SK-N-SH (cell line): ENCODE measurements at regions not wholly inside any gene's neighbourhood (a gene's known extent, or its start where the extent isn't known, plus 50 kb on each side); places are given as distances from the start of the nearest gene placed in this dataset.
A peak's percentile ranks its signal among the peaks of the same experiment; 100 is the strongest.
"Not testable (repeated sequence)": the region's sequence is repeated elsewhere in the genome, so short reads cannot be mapped to it uniquely, and the experiment has no call there.

Experiments used
- CTCF ChIA-PET: fragments of 300-600, 350-600 bp; formaldehyde crosslinking; extraction: SDS; loops from one replicate; lab custom pipeline; 2021; lab: Yijun Ruan, JAX
- POLR2A ChIA-PET: fragments of 350-600 bp; sonication (Branson Sonifier 250); formaldehyde crosslinking; extraction: SDS; loops from one replicate; lab custom pipeline; 2020; ENCODE audit warnings: antibody characterized with exemption, inconsistent platforms; lab: Yijun Ruan, JAX
- DNase-seq: peaks from one replicate; pipeline ENCODE4 v3.0.0; 2012
- H2AFZ ChIP-seq: fragments of 200-600 bp; sonication (generic); 2 replicates; pipeline ENCODE4 v1.8.1; 2016; ENCODE audit warnings: antibody characterized with exemption, mild to moderate bottlenecking, low read depth
- H3F3A ChIP-seq: fragments of 200-600 bp; sonication (generic); replicated peaks from 2 replicates; pipeline ENCODE3; 2016; ENCODE audit warnings: antibody characterized with exemption, mild to moderate bottlenecking; ENCODE audit not compliant: insufficient read depth
- H3K27ac ChIP-seq, 2 experiments: fragments of 200-500 bp in 1 of 2; fragments of 200-600 bp in 1 of 2; sonication (Bioruptor generic) in 1 of 2; sonication (generic), shearing (Covaris generic) in 1 of 2; 2 replicates each; pipeline versions ENCODE4 v1.5.1 to v1.6.1; 2014 to 2016; ENCODE audit warnings: low read depth in 2 of 2, inconsistent platforms in 1 of 2, low read length in 1 of 2, mild to moderate bottlenecking in 1 of 2, mixed read lengths in 1 of 2
- H3K27me3 ChIP-seq: fragments of 200-600 bp; sonication (generic), shearing (Covaris generic); 2 replicates; pipeline ENCODE4 v1.6.1; 2016; ENCODE audit warnings: mixed run types; ENCODE audit not compliant: insufficient read depth
- H3K36me3 ChIP-seq, 2 experiments: fragments of 200-500 bp in 1 of 2; fragments of 200-600 bp in 1 of 2; sonication (Bioruptor generic) in 1 of 2; sonication (generic) in 1 of 2; replicated peaks in 1 of 2; 2 replicates each; pipeline versions ENCODE3 to v1.5.1; 2014 to 2016; ENCODE audit warnings: low read length in 1 of 2, mild to moderate bottlenecking in 1 of 2; ENCODE audit not compliant: insufficient read depth in 2 of 2, control insufficient read depth in 1 of 2
- H3K4me1 ChIP-seq, 2 experiments: fragments of 200-500 bp in 1 of 2; fragments of 200-600 bp in 1 of 2; sonication (Bioruptor generic) in 1 of 2; sonication (generic), shearing (Covaris generic) in 1 of 2; 2 replicates each; pipeline versions ENCODE4 v1.5.1 to v1.6.1; 2014 to 2016; ENCODE audit warnings: low read depth in 1 of 2, low read length in 1 of 2, mixed run types in 1 of 2; ENCODE audit not compliant: insufficient read depth in 2 of 2, control insufficient read depth in 1 of 2
- H3K4me2 ChIP-seq: fragments of 200-600 bp; sonication (generic), shearing (Covaris generic); 2 replicates; pipeline ENCODE4 v1.6.1; 2017; ENCODE audit warnings: mixed run types
- H3K4me3 ChIP-seq, 2 experiments: fragments of 200-500 bp in 1 of 2; fragments of 200-600 bp in 1 of 2; sonication (Bioruptor generic) in 1 of 2; sonication (generic), shearing (Covaris generic) in 1 of 2; 2 replicates each; pipeline versions ENCODE4 v1.5.1 to v1.8.1; 2014 to 2016; ENCODE audit warnings: low read depth in 2 of 2, inconsistent platforms in 1 of 2, low read length in 1 of 2, mild to moderate bottlenecking in 1 of 2, mixed read lengths in 1 of 2, moderate library complexity in 1 of 2
- H3K79me2 ChIP-seq: fragments of 200-600 bp; sonication (generic); 2 replicates; pipeline ENCODE4 v1.8.1; 2017; ENCODE audit warnings: mild to moderate bottlenecking; ENCODE audit not compliant: insufficient read depth
- H3K9ac ChIP-seq: fragments of 200-600 bp; sonication (generic); 2 replicates; pipeline ENCODE4 v1.6.1; 2017; ENCODE audit warnings: mixed run types
- H3K9me2 ChIP-seq: fragments of 200-600 bp; sonication (generic); 2 replicates; pipeline ENCODE4 v1.6.1; 2017; ENCODE audit warnings: mixed run types
- H3K9me3 ChIP-seq: fragments of 200-600 bp; sonication (generic); 2 replicates; pipeline ENCODE4 v1.6.1; 2017; ENCODE audit warnings: mixed run types, mild to moderate bottlenecking, moderate library complexity
- H4K20me1 ChIP-seq: fragments of 200-600 bp; sonication (generic); 2 replicates; pipeline ENCODE4 v1.6.1; 2017; ENCODE audit warnings: mild to moderate bottlenecking, mixed run types; ENCODE audit not compliant: insufficient read depth
- WGBS: methylation state at CpG from one replicate; pipeline ENCODE4 v1.1.6; 2017; ENCODE audit warnings: low lambda C conversion rate; 5-methylcytosine and 5-hydroxymethylcytosine counted together

- DNase-seq, H3K4me1 ChIP-seq, H3K4me2 ChIP-seq, H3K27me3 ChIP-seq, H2AFZ ChIP-seq, H3K4me3 ChIP-seq, H3K9ac ChIP-seq, H3F3A ChIP-seq, H3K27ac ChIP-seq, H3K9me2 ChIP-seq, H4K20me1 ChIP-seq, H3K9me3 ChIP-seq, POLR2A ChIA-PET, CTCF ChIA-PET, H3K36me3 ChIP-seq, H3K79me2 ChIP-seq: not testable (repeated sequence)
- WGBS: no CpG with 5 or more reads among the region's 6 CpGs
These were observed 325.4 kb downstream of the SPATA31A1 start for GRCh38 chr9:39680694-39681401.

DNA sequence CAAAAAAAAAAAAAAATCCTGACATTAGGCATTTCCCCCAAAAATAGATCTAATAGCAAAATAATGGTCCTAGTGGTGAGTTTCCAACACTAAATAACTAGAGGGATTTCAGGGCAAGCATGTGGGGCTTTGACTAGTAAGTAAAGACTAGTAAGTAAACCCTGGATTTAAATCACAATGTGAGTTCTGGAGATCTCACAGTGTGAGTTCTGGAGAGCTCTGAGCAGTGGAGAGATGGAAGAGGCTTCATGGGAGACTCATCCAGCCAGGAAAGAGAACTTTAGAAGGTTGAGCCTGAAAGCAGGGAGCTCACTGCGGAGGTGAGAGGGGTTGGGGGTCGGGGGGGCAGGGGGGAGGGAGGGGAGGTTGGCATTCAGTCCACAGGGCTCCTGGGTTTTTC lies 373.4 kb downstream of the SPATA31A1 start:
- H3K4me3 ChIP-seq, H3K9ac ChIP-seq, H3F3A ChIP-seq, CTCF ChIA-PET, H3K79me2 ChIP-seq, POLR2A ChIA-PET, H3K27me3 ChIP-seq, H3K9me3 ChIP-seq, H3K4me1 ChIP-seq, H2AFZ ChIP-seq, DNase-seq, H3K27ac ChIP-seq, H3K36me3 ChIP-seq, H3K4me2 ChIP-seq, H4K20me1 ChIP-seq, H3K9me2 ChIP-seq: not testable (repeated sequence)
- no CpG with 5 or more reads among the region's 2 CpGs for WGBS

DNA sequence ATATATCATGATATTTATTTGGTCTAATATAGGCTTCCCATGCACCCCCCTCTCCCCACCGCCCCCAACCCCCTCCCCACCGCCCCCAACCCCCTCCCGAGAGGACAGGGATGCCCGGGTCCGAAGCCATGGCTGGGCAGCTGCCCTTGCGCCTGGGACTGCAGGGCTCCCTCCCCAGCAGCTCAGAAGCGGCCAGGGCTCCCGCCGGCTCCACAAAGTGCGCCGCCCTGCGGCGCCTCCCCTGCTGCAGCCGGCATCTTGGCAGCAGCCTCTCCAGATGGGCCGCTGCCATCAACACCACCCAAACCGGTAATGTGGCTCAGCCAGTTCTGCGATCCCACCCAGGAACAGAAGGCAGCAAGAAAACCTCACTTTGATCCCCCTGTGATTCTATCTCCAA lies 389.4 kb downstream of the SPATA31A1 start:
- H3K27me3 ChIP-seq, H4K20me1 ChIP-seq, H3F3A ChIP-seq, DNase-seq, POLR2A ChIA-PET, H3K9me3 ChIP-seq, H3K4me3 ChIP-seq, H3K9me2 ChIP-seq, H3K4me1 ChIP-seq, H3K79me2 ChIP-seq, H2AFZ ChIP-seq, CTCF ChIA-PET, H3K4me2 ChIP-seq, H3K27ac ChIP-seq, H3K9ac ChIP-seq, H3K36me3 ChIP-seq: not testable (repeated sequence)
- no CpG with 5 or more reads among the region's 17 CpGs for WGBS

DNA sequence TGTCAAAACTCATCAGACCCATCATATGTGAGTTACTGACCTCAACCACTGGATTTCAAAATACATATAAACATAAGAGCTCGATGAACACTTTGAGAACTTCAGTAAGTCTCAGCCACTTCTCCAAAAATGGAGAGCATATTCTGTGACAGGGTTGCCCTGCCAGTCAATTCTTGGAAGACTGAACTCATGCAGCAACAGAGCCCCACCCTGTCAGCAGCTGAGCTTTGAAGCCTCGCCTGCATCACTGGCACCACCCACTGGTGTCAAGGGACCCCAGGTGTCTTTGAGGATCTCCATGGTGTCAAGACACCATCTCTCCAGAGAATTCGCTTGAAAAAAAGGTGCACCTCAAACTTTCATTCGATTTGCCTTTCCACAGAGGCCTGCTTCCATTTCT lies 420.1 kb downstream of the SPATA31A1 start:
- H3F3A ChIP-seq, H3K4me3 ChIP-seq, H3K4me1 ChIP-seq, H2AFZ ChIP-seq, H3K36me3 ChIP-seq, H3K9me2 ChIP-seq, H3K4me2 ChIP-seq, H3K9ac ChIP-seq, DNase-seq, POLR2A ChIA-PET, H3K79me2 ChIP-seq, H3K27ac ChIP-seq, H3K9me3 ChIP-seq, H3K27me3 ChIP-seq, CTCF ChIA-PET, H4K20me1 ChIP-seq: not testable (repeated sequence)
- no CpG with 5 or more reads among the region's 4 CpGs for WGBS

DNA sequence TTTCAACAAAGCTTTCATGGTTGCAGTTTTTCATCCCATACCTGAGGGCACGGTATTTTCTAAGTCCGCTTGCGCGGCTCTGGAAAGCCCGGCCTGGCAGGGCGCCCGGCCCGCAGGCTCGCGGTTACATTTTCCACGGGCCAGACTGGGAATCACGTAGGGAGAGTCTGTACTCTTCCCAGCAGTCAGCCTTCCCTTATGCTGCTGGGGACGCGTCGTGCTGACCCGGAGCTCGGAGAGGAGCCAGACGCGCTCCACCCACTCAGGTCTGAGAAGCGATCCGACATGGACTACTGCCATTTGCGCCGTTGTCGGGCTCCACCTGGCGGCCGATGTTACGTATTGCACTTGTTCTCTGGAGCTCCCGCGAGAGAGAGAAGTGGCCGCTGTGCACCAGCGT lies 435.9 kb downstream of the SPATA31A1 start:
- H3K4me2 ChIP-seq: peak overlapping the region; percentile 73; the same call in 1 of the 2 replicates
- H2AFZ ChIP-seq, POLR2A ChIA-PET: not testable (repeated sequence)

DNA sequence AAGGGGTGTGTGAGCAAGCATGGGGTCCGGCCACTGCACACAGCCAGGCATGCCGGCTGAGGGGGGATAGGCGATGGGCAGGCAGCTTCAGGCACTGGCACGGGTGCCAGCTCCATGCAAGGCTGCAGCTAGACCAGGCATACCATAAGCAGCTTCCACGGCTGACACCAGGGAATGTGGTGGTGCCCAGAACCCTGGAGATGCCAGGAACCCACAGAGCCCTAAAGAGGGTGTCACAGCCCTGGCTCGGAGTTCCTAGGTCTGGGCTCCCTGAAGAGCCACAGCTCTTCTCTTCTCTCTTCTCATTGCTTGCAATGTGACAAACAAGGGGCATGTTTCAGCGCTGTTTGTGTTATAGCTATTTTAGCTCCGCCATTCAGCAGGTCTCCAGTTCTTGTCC lies 442.5 kb downstream of the SPATA31A1 start:
- H3K9me3 ChIP-seq, H3K27me3 ChIP-seq, H3F3A ChIP-seq, H3K79me2 ChIP-seq, H3K36me3 ChIP-seq, DNase-seq, H3K4me1 ChIP-seq, H3K27ac ChIP-seq, H4K20me1 ChIP-seq, POLR2A ChIA-PET, H3K4me3 ChIP-seq, CTCF ChIA-PET, H3K9ac ChIP-seq, H3K4me2 ChIP-seq, H2AFZ ChIP-seq, H3K9me2 ChIP-seq: not testable (repeated sequence)
- WGBS: no CpG with 5 or more reads among the region's 8 CpGs

More for the DNA sequence above, 435.9 kb downstream of the SPATA31A1 start:
- H4K20me1 ChIP-seq, DNase-seq, CTCF ChIA-PET, H3K4me1 ChIP-seq, H3K9me2 ChIP-seq, H3K9me3 ChIP-seq, H3K27ac ChIP-seq, H3K27me3 ChIP-seq, H3K79me2 ChIP-seq, H3K36me3 ChIP-seq, H3F3A ChIP-seq, H3K9ac ChIP-seq: not testable (repeated sequence)
- 3% methylated on average over 17 of the region's 31 CpGs for WGBS
- H3K4me3 ChIP-seq: peak overlapping the region in 1 of 2 experiments; percentile 34; a peak in 2 of 4 replicates
